ENCODE measurements at regions not wholly inside any gene's neighbourhood (a gene's known extent, or its start where the extent isn't known, plus 50 kb on each side); places are given as distances from the start of the nearest gene placed in this dataset.

GRCh38 chr4:125388613-125389012 is 73.9 kb downstream of the FAT4 start:
- Histone ChIP-seq H3K27ac (ENCODE audit: extremely low read length, insufficient read depth, low read length) (no peak overlapping the region), H3K36me3 (replicated peaks in 1 of 2; ENCODE audit: control insufficient read depth in 1 of 2, insufficient read depth in 2 of 2, low read length in 2 of 2) (no peaks in the 10 kb centered on the region), H3K27me3 (ENCODE audit: control insufficient read depth in 1 of 2, insufficient read depth in 2 of 2, low read length in 2 of 2) (no peaks in the 10 kb centered on the region), H4K20me1 (ENCODE audit: insufficient read depth, low read length) (no peaks in the 10 kb centered on the region), H3K79me2 (ENCODE audit: insufficient read depth, low read length) (no peaks in the 10 kb centered on the region), H3K9ac (ENCODE audit: insufficient read depth, low read depth, low read length) (no peak overlapping the region), H3K9me3 (ENCODE audit: low read length) (no peaks in the 10 kb centered on the region), H3K4me2 (ENCODE audit: low read depth, low read length) (no peak overlapping the region), H3K4me1 (ENCODE audit: insufficient read depth, low read length) (no peaks in the 10 kb centered on the region), H3K4me3 (replicated peaks in 1 of 3; ENCODE audit: insufficient read depth in 1 of 3, low read depth in 2 of 3, low read length in 3 of 3) (no peak overlapping the region), H2AFZ (ENCODE audit: low read length) (no peak overlapping the region)
- DNase-seq (ENCODE audit: low spot score) (no peak), ATAC-seq (no peak), FAIRE-seq (no peak)
- no peak for TF ChIP-seq ARID3A (IDR thresholded peaks at IDR 0.05; ENCODE audit: low read depth, low read length)
- no peak for TF ChIP-seq CSRNP2 (CRISPR knock-in tag; conservative IDR thresholded peaks at IDR 0.05; ENCODE audit: low read depth)
- no peak for TF ChIP-seq NCOA5 (CRISPR knock-in tag; IDR thresholded peaks at IDR 0.05)
- TF ChIP-seq, protein P1, sequence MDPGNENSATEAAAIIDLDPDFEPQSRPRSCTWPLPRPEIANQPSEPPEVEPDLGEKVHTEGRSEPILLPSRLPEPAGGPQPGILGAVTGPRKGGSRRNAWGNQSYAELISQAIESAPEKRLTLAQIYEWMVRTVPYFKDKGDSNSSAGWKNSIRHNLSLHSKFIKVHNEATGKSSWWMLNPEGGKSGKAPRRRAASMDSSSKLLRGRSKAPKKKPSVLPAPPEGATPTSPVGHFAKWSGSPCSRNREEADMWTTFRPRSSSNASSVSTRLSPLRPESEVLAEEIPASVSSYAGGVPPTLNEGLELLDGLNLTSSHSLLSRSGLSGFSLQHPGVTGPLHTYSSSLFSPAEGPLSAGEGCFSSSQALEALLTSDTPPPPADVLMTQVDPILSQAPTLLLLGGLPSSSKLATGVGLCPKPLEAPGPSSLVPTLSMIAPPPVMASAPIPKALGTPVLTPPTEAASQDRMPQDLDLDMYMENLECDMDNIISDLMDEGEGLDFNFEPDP (CRISPR knock-in tag; conservative IDR thresholded peaks at IDR 0.05), result no peak
- TF ChIP-seq, protein P2, sequence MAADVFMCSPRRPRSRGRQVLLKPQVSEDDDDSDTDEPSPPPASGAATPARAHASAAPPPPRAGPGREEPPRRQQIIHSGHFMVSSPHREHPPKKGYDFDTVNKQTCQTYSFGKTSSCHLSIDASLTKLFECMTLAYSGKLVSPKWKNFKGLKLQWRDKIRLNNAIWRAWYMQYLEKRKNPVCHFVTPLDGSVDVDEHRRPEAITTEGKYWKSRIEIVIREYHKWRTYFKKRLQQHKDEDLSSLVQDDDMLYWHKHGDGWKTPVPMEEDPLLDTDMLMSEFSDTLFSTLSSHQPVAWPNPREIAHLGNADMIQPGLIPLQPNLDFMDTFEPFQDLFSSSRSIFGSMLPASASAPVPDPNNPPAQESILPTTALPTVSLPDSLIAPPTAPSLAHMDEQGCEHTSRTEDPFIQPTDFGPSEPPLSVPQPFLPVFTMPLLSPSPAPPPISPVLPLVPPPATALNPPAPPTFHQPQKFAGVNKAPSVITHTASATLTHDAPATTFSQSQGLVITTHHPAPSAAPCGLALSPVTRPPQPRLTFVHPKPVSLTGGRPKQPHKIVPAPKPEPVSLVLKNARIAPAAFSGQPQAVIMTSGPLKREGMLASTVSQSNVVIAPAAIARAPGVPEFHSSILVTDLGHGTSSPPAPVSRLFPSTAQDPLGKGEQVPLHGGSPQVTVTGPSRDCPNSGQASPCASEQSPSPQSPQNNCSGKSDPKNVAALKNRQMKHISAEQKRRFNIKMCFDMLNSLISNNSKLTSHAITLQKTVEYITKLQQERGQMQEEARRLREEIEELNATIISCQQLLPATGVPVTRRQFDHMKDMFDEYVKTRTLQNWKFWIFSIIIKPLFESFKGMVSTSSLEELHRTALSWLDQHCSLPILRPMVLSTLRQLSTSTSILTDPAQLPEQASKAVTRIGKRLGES (CRISPR knock-in tag; IDR thresholded peaks at IDR 0.05; ENCODE audit: borderline replicate concordance), result no peak
- TF ChIP-seq ZNF260 (CRISPR knock-in tag; IDR thresholded peaks at IDR 0.05; ENCODE audit: borderline replicate concordance, low read depth), result no peak
- TF ChIP-seq SRSF9 (IDR thresholded peaks at IDR 0.05; ENCODE audit: borderline replicate concordance, insufficient read depth, low read depth, low read length, poor library complexity, severe bottlenecking), result no peak
- TF ChIP-seq HHEX (CRISPR knock-in tag; IDR thresholded peaks at IDR 0.05), result no peak
- TF ChIP-seq ZNF605 (CRISPR knock-in tag; IDR thresholded peaks at IDR 0.05), result no peak
- TF ChIP-seq ISX (CRISPR knock-in tag; conservative IDR thresholded peaks at IDR 0.05), result no peak
- no peak for TF ChIP-seq ZNF841 (CRISPR knock-in tag; IDR thresholded peaks at IDR 0.05; ENCODE audit: borderline replicate concordance)
- intact Hi-C loops (cut with micrococcal nuclease; ENCODE audit: unreplicated experiment), result no loop called here
- 12% methylated on average over 1 of the region's 1 CpG for WGBS (ENCODE audit: low lambda C conversion rate)
- no TSS peak for BruUV-seq (replicated peaks)
- POLR2A ChIA-PET, result no interaction called here
- in situ Hi-C loops (cut with HindIII; ENCODE audit: extremely low pct_ligation_motif_present, low pct_unique_long_range_greater_than_20kb), result no loop called here
- CTCF ChIA-PET (ENCODE audit: low intra/inter-chr PET ratio, low total read pairs), result no interaction called here
